ENCODE measurements at regions not wholly inside any gene's neighbourhood (a gene's known extent, or its start where the extent isn't known, plus 50 kb on each side); places are given as distances from the start of the nearest gene placed in this dataset.

- TF ChIP-seq CTCF (optimal IDR thresholded peaks at IDR 0.05 in 1 of 3, IDR thresholded peaks at IDR 0.05 in 1 of 3, conservative IDR thresholded peaks at IDR 0.05 in 1 of 3; ENCODE audit: extremely low read depth in 1 of 3, insufficient read depth in 2 of 3, low read length in 3 of 3) (no peak), EZH2 (IDR thresholded peaks at IDR 0.05; ENCODE audit: low read length) (no peak)
Measured at GRCh38 chr5:166111021-166111420, 2180.4 kb upstream of the WWC1 start.

All from keratinocyte (primary cell).